Neural cell (in vitro differentiated cells): ENCODE measurements at regions not wholly inside any gene's neighbourhood (a gene's known extent, or its start where the extent isn't known, plus 50 kb on each side); places are given as distances from the start of the nearest gene placed in this dataset.

Experiments used
- H2AFZ ChIP-seq: fragments of 200-600, 300-800 bp; sonication (generic), shearing (Covaris generic); 2 replicates; pipeline ENCODE4 v1.6.0; 2014; ENCODE audit warnings: low read depth, mild to moderate bottlenecking, antibody characterized with exemption, low read length, moderate library complexity
- H3F3A ChIP-seq: fragments of 200-600 bp; shearing (Covaris generic); 2 replicates; pipeline ENCODE4 v1.6.1; 2016; ENCODE audit warnings: mild to moderate bottlenecking, moderate library complexity, mixed read lengths, antibody characterized with exemption, low read length; ENCODE audit not compliant: insufficient read depth, poor library complexity, severe bottlenecking
- H3K27ac ChIP-seq: fragments of 200-600, 300-800 bp; sonication (generic), shearing (Covaris generic); 2 replicates; pipeline ENCODE4 v1.5.1; 2014; ENCODE audit warnings: mild to moderate bottlenecking, low read length, moderate library complexity
- H3K27me3 ChIP-seq: fragments of 300-800, 200-600 bp; sonication (generic), shearing (Covaris generic); 2 replicates; pipeline ENCODE4 v1.6.0; 2014; ENCODE audit warnings: mild to moderate bottlenecking, low read depth, low read length, moderate library complexity; ENCODE audit not compliant: insufficient read depth
- H3K36me3 ChIP-seq: fragments of 300-800, 200-600 bp; sonication (generic), shearing (Covaris generic); 2 replicates; pipeline ENCODE4 v1.5.1; 2014; ENCODE audit warnings: mild to moderate bottlenecking, antibody characterized with exemption, low read length, moderate library complexity; ENCODE audit not compliant: insufficient read depth
- H3K4me2 ChIP-seq: fragments of 300-800, 200-600 bp; sonication (generic), shearing (Covaris generic); 2 replicates; pipeline ENCODE4 v1.6.0; 2014; ENCODE audit warnings: mild to moderate bottlenecking, low read length
- H3K4me3 ChIP-seq: fragments of 300-800, 200-600 bp; sonication (generic), shearing (Covaris generic); 2 replicates; pipeline ENCODE4 v1.5.1; 2014; ENCODE audit warnings: mild to moderate bottlenecking, low read length, moderate library complexity
- H3K79me2 ChIP-seq: fragments of 200-600 bp; shearing (Covaris generic); replicated peaks from 2 replicates; pipeline ENCODE4 v1.6.0; 2014; ENCODE audit warnings: mild to moderate bottlenecking, low read length, moderate library complexity; ENCODE audit not compliant: insufficient read depth
- H3K9ac ChIP-seq: fragments of 300-800, 200-600 bp; sonication (generic), shearing (Covaris generic); 2 replicates; pipeline ENCODE4 v1.6.1; 2016; ENCODE audit warnings: mild to moderate bottlenecking, low read length, mixed read lengths
- H3K9me2 ChIP-seq: fragments of 200-600 bp; shearing (Covaris generic); 2 replicates; pipeline ENCODE4 v1.6.1; 2016; ENCODE audit warnings: mild to moderate bottlenecking, low read length, mixed read lengths; ENCODE audit not compliant: insufficient read depth
- H3K9me3 ChIP-seq: fragments of 200-600, 300-800 bp; sonication (generic), shearing (Covaris generic); 2 replicates; pipeline ENCODE4 v1.6.1; 2016; ENCODE audit warnings: mild to moderate bottlenecking, mixed run types, low read length, moderate library complexity, mixed read lengths
- H4K20me1 ChIP-seq: fragments of 200-600 bp; shearing (Covaris generic); 2 replicates; pipeline ENCODE4 v1.6.1; 2016; ENCODE audit warnings: mild to moderate bottlenecking, mixed run types; ENCODE audit not compliant: insufficient read depth
- CTCF ChIP-seq: fragments of 450-650 bp; IDR thresholded peaks from 2 replicates; pipeline ENCODE4 v1.5.1; 2014; ENCODE audit warnings: antibody characterized with exemption, mild to moderate bottlenecking, moderate library complexity; ENCODE audit not compliant: poor library complexity, severe bottlenecking
- EP300 ChIP-seq: fragments of 450-650 bp; conservative IDR thresholded peaks from 2 replicates; pipeline ENCODE4 v1.6.1; 2014; ENCODE audit warnings: antibody characterized with exemption, mild to moderate bottlenecking, moderate library complexity; ENCODE audit not compliant: poor library complexity, severe bottlenecking
- EZH2 ChIP-seq: fragments of 200-600, 300-800 bp; shearing (Covaris generic), sonication (generic); IDR thresholded peaks from 2 replicates; pipeline ENCODE4 v1.6.1; 2014; ENCODE audit warnings: antibody characterized with exemption, low read length, borderline replicate concordance, mild to moderate bottlenecking; ENCODE audit not compliant: insufficient read depth, poor library complexity, severe bottlenecking
- MXI1 ChIP-seq: fragments of 450-650 bp; conservative IDR thresholded peaks from 2 replicates; pipeline ENCODE4 v1.6.1; 2014; ENCODE audit warnings: antibody characterized with exemption, mild to moderate bottlenecking; ENCODE audit not compliant: poor library complexity, severe bottlenecking
- POLR2AphosphoS5 ChIP-seq: IDR thresholded peaks from 2 replicates; pipeline ENCODE4 v1.6.1; 2012
- RAD21 ChIP-seq: fragments of 450-650 bp; conservative IDR thresholded peaks from 2 replicates; pipeline ENCODE4 v1.6.1; 2014; ENCODE audit warnings: antibody characterized with exemption, mild to moderate bottlenecking, moderate library complexity
- SMC3 ChIP-seq: fragments of 450-650 bp; conservative IDR thresholded peaks from 2 replicates; pipeline ENCODE4 v1.6.1; 2014; ENCODE audit warnings: antibody characterized with exemption, mild to moderate bottlenecking, moderate library complexity; ENCODE audit not compliant: poor library complexity
- TAF1 ChIP-seq: IDR thresholded peaks from 2 replicates; pipeline ENCODE4 v1.6.1; 2012; ENCODE audit warnings: low read depth
- TF ChIP-seq, protein P1 (sequence below): IDR thresholded peaks from 2 replicates; pipeline ENCODE4 v1.6.1; 2012; ENCODE audit warnings: borderline replicate concordance

DNA sequence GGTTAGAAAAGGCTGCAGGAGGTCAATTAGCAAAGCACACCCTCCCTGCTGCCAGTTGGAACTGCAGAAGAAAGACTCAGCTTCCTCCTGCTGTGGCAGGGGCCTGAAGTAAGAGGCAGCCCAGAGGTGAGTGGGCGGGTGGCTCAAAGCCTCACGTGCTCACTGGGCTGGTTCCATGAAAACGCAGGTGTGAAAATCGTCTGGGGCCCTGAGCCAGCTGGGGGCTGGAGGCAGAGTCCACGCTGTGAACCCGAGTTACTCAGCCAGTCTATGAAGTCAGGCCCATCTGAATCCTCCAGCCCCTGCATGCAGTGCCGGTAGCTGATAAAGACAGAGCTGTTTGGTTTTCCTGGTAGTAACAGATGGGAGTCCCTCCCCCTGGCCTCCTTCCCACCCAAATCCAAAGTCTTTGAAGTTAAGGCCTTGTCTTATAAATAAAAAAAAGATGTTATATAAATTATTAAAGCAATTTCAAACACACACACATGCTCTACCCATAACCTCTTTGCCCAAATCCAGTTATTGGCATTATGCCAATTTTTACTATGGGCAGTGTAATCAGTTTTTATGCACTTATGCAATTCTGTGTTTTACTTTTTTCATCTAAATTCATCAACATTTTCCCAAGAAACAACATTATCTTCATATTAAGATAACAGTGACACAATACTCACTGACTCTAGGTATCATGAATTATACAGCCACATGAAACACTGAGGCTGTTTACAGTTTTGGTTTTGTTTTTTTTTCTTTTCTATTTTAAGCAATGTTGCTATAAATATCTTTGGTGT is 57.9 kb upstream of the PNMA1 start:
- Histone ChIP-seq H3K4me2 (no peak overlapping the region), H3K27ac (no peak overlapping the region), H3K9me3 (no peaks in the 10 kb centered on the region), H4K20me1 (no peaks in the 10 kb centered on the region), H2AFZ (no peak overlapping the region), H3K36me3 (no peaks in the 10 kb centered on the region), H3F3A (no peaks in the 10 kb centered on the region), H3K9me2 (no peaks in the 10 kb centered on the region), H3K4me3 (no peak overlapping the region), H3K27me3 (no peaks in the 10 kb centered on the region), H3K79me2 (no peaks in the 10 kb centered on the region), H3K9ac (no peak overlapping the region)
- TF ChIP-seq, protein P1, sequence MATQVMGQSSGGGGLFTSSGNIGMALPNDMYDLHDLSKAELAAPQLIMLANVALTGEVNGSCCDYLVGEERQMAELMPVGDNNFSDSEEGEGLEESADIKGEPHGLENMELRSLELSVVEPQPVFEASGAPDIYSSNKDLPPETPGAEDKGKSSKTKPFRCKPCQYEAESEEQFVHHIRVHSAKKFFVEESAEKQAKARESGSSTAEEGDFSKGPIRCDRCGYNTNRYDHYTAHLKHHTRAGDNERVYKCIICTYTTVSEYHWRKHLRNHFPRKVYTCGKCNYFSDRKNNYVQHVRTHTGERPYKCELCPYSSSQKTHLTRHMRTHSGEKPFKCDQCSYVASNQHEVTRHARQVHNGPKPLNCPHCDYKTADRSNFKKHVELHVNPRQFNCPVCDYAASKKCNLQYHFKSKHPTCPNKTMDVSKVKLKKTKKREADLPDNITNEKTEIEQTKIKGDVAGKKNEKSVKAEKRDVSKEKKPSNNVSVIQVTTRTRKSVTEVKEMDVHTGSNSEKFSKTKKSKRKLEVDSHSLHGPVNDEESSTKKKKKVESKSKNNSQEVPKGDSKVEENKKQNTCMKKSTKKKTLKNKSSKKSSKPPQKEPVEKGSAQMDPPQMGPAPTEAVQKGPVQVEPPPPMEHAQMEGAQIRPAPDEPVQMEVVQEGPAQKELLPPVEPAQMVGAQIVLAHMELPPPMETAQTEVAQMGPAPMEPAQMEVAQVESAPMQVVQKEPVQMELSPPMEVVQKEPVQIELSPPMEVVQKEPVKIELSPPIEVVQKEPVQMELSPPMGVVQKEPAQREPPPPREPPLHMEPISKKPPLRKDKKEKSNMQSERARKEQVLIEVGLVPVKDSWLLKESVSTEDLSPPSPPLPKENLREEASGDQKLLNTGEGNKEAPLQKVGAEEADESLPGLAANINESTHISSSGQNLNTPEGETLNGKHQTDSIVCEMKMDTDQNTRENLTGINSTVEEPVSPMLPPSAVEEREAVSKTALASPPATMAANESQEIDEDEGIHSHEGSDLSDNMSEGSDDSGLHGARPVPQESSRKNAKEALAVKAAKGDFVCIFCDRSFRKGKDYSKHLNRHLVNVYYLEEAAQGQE: no peak
- no peak for TF ChIP-seq RAD21
- no peak for TF ChIP-seq EZH2
- TF ChIP-seq CTCF: no peak
- no peak for TF ChIP-seq POLR2AphosphoS5
- TF ChIP-seq SMC3: no peak
- TF ChIP-seq MXI1: no peak
- no peak for TF ChIP-seq TAF1

DNA sequence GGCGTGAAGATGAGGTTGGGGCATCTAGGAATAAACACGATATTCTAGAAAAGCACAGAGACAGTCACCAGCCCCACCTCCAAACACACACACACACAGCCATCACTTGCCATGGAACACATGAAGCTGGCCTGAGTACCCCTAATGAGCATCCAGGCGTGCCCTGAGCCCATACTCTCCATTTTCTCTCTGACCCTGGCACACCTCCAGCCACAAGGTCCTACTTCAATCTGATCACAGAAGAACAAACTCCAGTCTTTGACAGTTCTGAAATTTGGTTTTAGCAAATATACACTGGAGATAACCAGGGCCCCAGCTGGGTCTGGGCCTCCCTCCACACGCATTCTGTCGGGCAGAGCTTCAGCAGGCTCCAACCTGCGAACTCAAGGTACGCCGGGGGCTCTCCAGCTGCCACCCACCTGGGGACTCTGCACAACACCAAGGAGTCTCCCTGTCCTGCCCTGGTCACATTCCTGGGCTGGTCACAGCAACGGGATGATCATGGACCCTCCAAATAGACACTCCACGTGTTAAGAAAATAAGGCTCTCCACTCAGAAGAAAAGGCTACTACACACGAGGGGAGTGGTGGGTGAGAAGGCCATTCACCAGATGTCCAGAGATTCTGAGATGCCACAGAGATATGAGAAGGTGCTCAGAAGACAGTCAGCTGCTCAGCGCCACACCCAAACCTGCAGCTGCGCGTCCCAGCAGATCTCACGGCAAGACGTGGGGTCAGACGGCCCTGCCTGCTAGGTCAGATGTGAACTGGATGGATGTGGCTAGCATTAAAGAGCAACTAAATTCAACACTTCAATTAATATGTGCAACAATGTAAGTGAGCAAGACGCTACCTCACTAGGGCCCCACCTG is 57.0 kb upstream of the PNMA1 start:
- Histone ChIP-seq H3F3A (no peaks in the 10 kb centered on the region), H3K4me3 (no peak overlapping the region), H3K9ac (no peak overlapping the region), H3K9me2 (no peaks in the 10 kb centered on the region), H3K4me2 (no peak overlapping the region), H3K36me3 (no peaks in the 10 kb centered on the region), H3K27me3 (no peaks in the 10 kb centered on the region), H3K9me3 (no peaks in the 10 kb centered on the region), H4K20me1 (no peaks in the 10 kb centered on the region), H3K27ac (no peak overlapping the region), H2AFZ (no peak overlapping the region), H3K79me2 (no peaks in the 10 kb centered on the region)
- TF ChIP-seq RAD21 (no peak), EP300 (no peak), CTCF (no peak), MXI1 (no peak), POLR2AphosphoS5 (no peak), EZH2 (no peak), TAF1 (no peak)
